G401 (cell line): ENCODE measurements at regions not wholly inside any gene's neighbourhood (a gene's known extent, or its start where the extent isn't known, plus 50 kb on each side); places are given as distances from the start of the nearest gene placed in this dataset.
"Not testable (repeated sequence)": the region's sequence is repeated elsewhere in the genome, so short reads cannot be mapped to it uniquely, and the experiment has no call there.

ENCODE experiments used
- DNase-seq: peaks from one replicate; pipeline ENCODE4 v3.0.0-alpha.2; 2015; ENCODE audit warnings: low spot score
- in situ Hi-C: cut with HindIII; loops from 2 replicates; pipeline ENCODE4 v1.10.0; 2016; ENCODE audit warnings: low sequenced_read_pairs, mixed read lengths

GRCh38 chr2:7857904-7858303, 824.0 kb upstream of the ID2 start:
- in situ Hi-C loops: no loop called here
- no peak for DNase-seq

- in situ Hi-C loops: no loop called here
- DNase-seq: no peak
Observed at GRCh38 chr2:7858624-7859023, 823.2 kb upstream of the ID2 start.

- in situ Hi-C loops: no loop called here
- no peak for DNase-seq
Observed at GRCh38 chr2:7860693-7861092, 821.2 kb upstream of the ID2 start.

- no peak for DNase-seq
- in situ Hi-C loops: no loop called here
Observed at GRCh38 chr2:7861910-7862702, 819.8 kb upstream of the ID2 start.

GRCh38 chr2:7866104-7866503, 815.8 kb upstream of the ID2 start:
- no peak for DNase-seq
- in situ Hi-C loops: no loop called here

GRCh38 chr2:7866825-7867224, 815.0 kb upstream of the ID2 start:
- DNase-seq: no peak
- in situ Hi-C loops: no loop called here

- in situ Hi-C loops: no loop called here
- no peak for DNase-seq
Observed at GRCh38 chr2:7867867-7868266, 814.0 kb upstream of the ID2 start.

GRCh38 chr2:7868836-7869235, 813.0 kb upstream of the ID2 start:
- no peak for DNase-seq
- in situ Hi-C loops: no loop called here

- in situ Hi-C loops, DNase-seq: not testable (repeated sequence)
Observed at GRCh38 chr2:7876445-7876844, 805.4 kb upstream of the ID2 start.

GRCh38 chr2:7878266-7878665, 803.6 kb upstream of the ID2 start:
- DNase-seq, in situ Hi-C loops: not testable (repeated sequence)

GRCh38 chr2:7878786-7879482, 802.9 kb upstream of the ID2 start:
- in situ Hi-C loops: no loop called here
- no peak for DNase-seq

GRCh38 chr2:7879483-7879835, 802.4 kb upstream of the ID2 start:
- DNase-seq: no peak
- in situ Hi-C loops: no loop called here

- in situ Hi-C loops: no loop called here
- no peak for DNase-seq
Observed at GRCh38 chr2:7880126-7880525, 801.7 kb upstream of the ID2 start.

GRCh38 chr2:7880566-7880965, 801.3 kb upstream of the ID2 start:
- no peak for DNase-seq
- in situ Hi-C loops: no loop called here

- in situ Hi-C loops: no loop called here
Observed at GRCh38 chr2:7881063-7881462, 800.8 kb upstream of the ID2 start.

GRCh38 chr2:7881466-7881865, 800.4 kb upstream of the ID2 start:
- DNase-seq: no peak
- in situ Hi-C loops: no loop called here

More at GRCh38 chr2:7881063-7881462, 800.8 kb upstream of the ID2 start:
- no peak for DNase-seq

- in situ Hi-C loops: no loop called here
- DNase-seq: no peak
Observed at GRCh38 chr2:7882296-7882695, 799.6 kb upstream of the ID2 start.

- DNase-seq: no peak
- in situ Hi-C loops: no loop called here
Observed at GRCh38 chr2:7884338-7884737, 797.5 kb upstream of the ID2 start.

- no peak for DNase-seq
- in situ Hi-C loops: no loop called here
Observed at GRCh38 chr2:7886666-7887065, 795.2 kb upstream of the ID2 start.

GRCh38 chr2:7887441-7887840, 794.4 kb upstream of the ID2 start:
- no peak for DNase-seq
- in situ Hi-C loops: no loop called here

GRCh38 chr2:7888876-7889275, 793.0 kb upstream of the ID2 start:
- DNase-seq: no peak
- in situ Hi-C loops: no loop called here
